ENCODE measurements at regions not wholly inside any gene's neighbourhood (a gene's known extent, or its start where the extent isn't known, plus 50 kb on each side); places are given as distances from the start of the nearest gene placed in this dataset.

DNA sequence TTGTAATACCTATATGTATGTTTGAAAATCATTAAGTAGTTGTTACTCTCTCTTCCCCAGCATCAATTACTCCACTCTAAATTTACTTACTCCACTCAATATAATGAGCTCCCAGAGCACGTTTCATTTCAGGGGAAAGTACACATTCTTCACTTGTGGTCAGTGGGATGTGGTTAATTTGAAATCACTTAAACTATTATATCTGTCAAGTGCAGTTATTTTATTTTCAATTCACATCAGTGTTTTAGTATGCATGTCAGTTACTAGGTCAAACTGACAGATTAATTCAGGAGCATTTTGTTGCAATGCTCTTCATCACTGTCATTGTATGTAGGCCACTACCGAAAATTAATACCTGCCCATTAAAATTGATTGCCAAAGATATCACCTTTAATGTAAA, 376.1 kb downstream of the ZIC4 start:
- no peak for DNase-seq (ENCODE audit: low spot score)

- DNase-seq (ENCODE audit: low spot score): no peak
Measured at GRCh38 chr3:147015334-147015733, 391.0 kb downstream of the ZIC4 start.

DNA sequence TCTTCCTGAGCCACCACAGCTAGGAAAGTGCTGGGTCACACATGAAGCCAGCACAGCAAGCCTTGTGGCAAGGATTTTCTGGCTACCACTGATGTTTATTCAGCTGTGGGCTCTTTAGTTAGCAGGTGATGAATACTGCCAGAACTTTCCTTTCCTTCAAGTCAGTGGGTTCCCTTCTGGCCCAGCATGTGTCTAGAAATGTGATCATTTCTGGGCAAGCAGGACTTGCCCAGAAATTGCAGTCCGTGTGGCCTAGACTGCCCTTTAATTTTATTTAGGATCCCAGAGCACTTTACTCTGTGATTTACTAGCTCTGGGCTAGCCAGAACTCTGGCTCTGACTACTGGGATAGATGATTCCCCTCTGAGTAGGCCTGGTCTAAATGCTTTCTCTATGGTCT, 397.5 kb downstream of the ZIC4 start:
- DNase-seq (ENCODE audit: low spot score): no peak

DNA sequence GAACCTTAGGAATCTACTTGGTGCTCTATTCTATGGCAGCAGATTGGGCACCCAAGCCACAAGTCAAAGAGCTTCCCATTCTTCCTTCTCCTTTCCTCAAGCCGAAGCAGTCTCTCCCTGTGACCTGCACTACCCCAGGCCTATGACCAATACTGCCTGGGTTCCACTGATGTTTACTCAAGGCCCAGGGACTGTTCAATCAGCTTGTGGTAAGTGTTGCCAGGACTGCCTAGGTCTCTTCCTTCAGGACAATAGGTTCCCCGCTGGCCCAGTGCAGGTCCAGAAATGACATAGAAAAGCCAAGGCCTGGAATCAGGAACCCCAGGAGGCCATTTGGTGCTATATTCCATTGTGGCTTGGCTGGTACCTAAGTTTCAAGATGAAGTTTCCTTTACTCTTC, 397.9 kb downstream of the ZIC4 start:
- DNase-seq (ENCODE audit: low spot score): no peak

- no peak for DNase-seq (ENCODE audit: low spot score)
Measured at GRCh38 chr3:147007736-147008245, 398.6 kb downstream of the ZIC4 start.

GRCh38 chr3:147002721-147003120, 397.6 kb upstream of the PLSCR5 start:
- DNase-seq (ENCODE audit: low spot score): no peak

- DNase-seq (ENCODE audit: low spot score): no peak
Measured at GRCh38 chr3:147000274-147000673, 395.1 kb upstream of the PLSCR5 start.

DNA sequence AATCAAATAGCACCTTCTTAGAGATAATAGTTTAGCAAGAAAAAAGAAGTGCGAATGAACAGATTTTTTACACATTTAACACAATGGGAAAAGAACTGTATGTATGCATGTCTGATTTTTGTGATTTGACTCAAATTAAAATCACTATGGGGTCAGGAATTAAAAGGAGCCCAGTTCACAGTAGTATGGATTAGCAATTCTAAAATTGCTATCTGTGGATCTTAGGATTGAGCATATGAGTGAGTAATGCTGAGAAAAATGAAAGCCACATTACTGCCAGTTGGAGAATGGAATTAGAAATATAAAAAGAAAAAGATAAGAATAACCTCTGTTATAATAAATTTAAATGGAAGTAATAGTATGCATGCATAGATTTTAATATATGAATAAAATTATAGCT, 386.8 kb upstream of the PLSCR5 start:
- no peak for DNase-seq (ENCODE audit: low spot score)

DNA sequence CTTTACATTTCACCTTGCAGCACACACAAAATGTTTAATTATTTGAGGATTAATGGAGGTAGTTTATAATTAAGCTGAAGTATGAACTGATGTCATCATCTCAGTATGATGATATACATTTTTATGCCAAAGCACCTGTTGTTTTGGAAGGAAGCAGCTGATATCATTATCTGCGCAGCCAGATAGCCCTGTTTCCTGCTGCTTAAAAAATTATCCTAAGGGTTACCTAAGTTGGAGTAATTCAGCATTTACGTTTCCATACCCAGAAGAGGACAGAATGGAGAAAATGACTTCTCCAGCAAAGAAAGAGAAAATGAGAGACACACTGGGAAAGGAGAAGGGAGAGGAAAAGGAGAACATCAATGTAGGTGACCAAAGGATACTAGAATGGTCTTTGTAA, 370.3 kb upstream of the PLSCR5 start:
- DNase-seq (ENCODE audit: low spot score): no peak

DNA sequence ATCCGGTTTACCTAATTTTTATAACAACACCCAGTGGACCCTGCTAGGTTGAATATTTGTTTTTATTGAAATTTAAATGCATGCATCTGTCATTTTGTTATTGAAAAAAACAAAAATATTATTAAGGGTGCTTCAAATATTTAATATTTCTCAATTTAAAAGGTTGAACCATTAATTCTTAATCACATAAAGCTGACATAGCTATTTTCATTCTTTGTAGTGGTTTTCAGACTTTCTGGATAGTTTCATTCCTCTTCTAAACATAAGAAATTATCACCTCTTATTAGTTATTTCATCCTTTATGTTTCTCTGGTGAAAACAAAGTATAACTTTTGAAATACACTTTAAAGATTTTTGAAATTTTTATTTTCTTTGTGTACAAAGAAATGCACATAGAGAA, 369.9 kb upstream of the PLSCR5 start:
- no peak for DNase-seq (ENCODE audit: low spot score)

GRCh38 chr3:146974001-146974400, 368.9 kb upstream of the PLSCR5 start:
- no peak for DNase-seq (ENCODE audit: low spot score)

DNA sequence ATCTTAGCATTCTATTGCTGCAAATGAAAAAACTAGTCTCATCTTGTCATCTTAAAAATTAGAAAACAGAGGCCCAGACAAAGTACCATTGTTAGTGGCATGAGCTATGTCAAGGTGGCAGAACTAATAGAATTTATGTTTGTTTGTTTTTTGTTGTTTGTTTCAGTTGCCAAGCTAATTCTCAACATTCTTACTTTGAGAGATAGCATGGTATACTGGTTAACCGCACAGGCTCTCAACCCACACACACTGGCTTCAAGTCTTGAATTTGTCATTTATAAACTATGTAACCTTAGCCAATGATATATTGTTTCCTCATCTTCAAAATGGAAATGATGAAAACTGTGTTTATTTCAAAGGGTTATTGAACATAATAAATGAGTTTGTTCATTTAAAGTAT, 367.6 kb upstream of the PLSCR5 start:
- DNase-seq (ENCODE audit: low spot score): no peak

- DNase-seq (ENCODE audit: low spot score): no peak
Measured at GRCh38 chr3:146970236-146970635, 365.1 kb upstream of the PLSCR5 start.

- DNase-seq (ENCODE audit: low spot score): no peak
Measured at GRCh38 chr3:146969356-146969755, 364.2 kb upstream of the PLSCR5 start.

DNA sequence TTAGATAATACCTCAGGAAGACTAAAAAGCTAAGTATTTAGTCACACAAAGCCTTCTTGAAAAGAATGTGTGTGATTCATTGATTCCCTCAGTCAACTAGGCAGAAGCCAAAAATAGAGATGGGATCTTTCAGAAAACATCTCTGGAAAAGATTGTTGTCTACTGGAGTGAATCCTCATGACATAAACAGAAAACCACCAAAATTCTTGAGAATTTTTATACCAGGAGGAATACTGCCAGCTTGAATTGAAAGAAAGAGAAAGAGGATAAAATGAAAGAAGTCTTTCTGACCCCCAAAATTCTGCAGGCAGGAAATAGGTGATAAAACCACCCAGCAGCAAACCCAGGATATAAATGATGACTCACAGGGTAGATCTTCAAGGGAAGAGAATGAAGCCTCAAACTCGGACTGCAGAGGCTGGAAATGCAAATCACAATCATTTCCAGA, 363.1 kb upstream of the PLSCR5 start:
- DNase-seq (ENCODE audit: low spot score): peak; percentile 87

DNA sequence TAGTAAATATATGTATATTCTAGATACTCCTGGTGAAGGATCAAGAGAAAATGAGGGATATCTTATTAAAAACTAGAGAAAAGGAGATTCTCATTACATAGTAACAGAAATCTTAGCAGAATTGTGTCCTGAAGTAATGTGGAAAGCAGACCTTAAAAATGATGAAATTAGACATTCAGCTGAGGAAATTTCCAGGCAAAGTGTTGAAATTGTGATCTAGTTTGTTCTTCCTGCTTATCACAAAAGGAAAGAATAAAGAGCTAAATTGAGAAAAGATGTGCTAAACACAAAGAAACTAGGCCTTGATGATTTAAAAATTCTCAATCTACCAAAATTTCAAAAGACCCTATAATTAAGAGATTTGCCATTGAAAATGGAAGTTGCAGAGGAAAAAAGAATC, 362.6 kb upstream of the PLSCR5 start:
- no peak for DNase-seq (ENCODE audit: low spot score)

GRCh38 chr3:146966124-146966523, 361.0 kb upstream of the PLSCR5 start:
- DNase-seq (ENCODE audit: low spot score): no peak

GRCh38 chr3:146953511-146953981, 348.4 kb upstream of the PLSCR5 start:
- no peak for DNase-seq (ENCODE audit: low spot score)

GRCh38 chr3:146948985-146949384, 343.8 kb upstream of the PLSCR5 start:
- DNase-seq (ENCODE audit: low spot score): no peak

- DNase-seq (ENCODE audit: low spot score): no peak
Measured at GRCh38 chr3:146948186-146948585, 343.0 kb upstream of the PLSCR5 start.

DNA sequence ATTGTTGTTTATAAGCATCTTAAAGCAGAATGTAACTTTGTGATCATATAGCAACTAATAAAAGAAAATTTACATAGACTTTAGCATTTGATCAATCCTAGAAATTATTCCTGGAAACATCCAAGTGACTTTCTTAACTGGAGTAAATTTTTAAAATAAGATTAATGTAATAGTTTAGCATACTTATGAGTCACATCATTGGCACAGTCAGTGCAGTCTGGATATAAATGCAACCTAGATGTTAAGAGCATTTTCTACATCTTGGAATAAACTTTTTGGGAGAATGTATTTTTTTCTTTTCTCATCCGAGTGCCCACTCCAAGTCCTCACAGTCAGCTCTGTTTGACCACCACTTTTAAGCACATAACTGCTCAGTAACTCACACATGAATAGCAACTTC, 324.6 kb upstream of the PLSCR5 start:
- no peak for DNase-seq (ENCODE audit: low spot score)

DNA sequence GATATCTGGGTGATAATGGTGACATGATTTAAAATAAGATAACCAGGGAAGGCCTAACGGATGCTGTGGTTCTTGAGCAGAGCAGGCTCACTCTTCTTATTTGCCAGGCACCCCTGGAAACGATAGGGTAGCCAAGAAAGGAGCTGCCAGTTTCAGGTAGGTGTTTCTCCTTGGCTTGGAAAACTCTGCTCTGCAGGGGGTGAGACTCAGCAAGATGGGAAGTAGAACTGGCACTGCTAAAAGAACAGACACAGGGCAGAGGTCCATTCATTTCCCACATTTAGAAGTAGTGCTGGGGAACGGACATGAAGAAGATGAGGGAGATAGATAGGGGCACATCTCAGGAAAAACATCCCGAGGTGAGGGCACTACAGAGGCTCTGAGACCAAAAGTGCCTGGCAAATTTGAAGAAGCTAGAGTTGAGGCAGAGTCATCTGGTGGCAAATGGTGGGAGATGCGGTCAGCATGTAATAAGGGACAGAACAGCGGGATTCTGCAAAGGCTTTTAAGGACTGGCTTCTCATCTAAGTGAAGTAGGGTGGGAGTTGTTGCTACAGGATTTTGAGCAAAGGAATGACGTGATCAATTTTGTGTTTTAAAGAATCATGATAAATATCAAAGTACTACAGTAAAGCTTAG, 323.4 kb upstream of the PLSCR5 start:
- DNase-seq (ENCODE audit: low spot score): no peak

GRCh38 chr3:146921693-146922092, 316.5 kb upstream of the PLSCR5 start:
- no peak for DNase-seq (ENCODE audit: low spot score)

DNA sequence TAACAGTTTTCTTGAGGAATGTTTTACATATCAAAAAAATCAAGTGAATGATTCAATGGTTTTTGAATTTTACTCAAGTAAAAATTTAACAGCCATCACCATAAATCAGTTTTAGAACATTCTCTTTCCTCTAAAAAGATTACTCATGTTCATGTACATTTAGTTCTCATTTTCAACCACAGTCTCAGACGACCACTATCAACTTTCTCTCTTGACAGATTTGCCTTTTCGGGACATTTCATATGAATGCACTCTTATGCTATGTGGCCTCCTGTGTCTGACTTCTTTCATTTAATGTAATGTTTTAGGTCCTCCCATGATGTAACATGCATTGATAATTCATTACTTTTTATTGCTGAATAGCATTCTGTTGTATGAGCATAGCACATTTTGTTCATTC, 309.3 kb upstream of the PLSCR5 start:
- DNase-seq (ENCODE audit: low spot score): no peak
